Right forelimb (tissue), 1 donor: ENCODE measurements at regions not wholly inside any gene's neighbourhood (a gene's known extent, or its start where the extent isn't known, plus 50 kb on each side); places are given as distances from the start of the nearest gene placed in this dataset.
"Not testable (repeated sequence)": the region's sequence is repeated elsewhere in the genome, so short reads cannot be mapped to it uniquely, and the experiment has no call there.

Experiments used
- DNase-seq: peaks from one replicate; pipeline ENCODE4 v3.0.0-alpha.2; 2018

GRCh38 chr9:720239-720881 is 121.1 kb upstream of the DMRT1 start:
- no peak for DNase-seq

GRCh38 chr9:722388-722980 is 119.0 kb upstream of the DMRT1 start:
- DNase-seq, result no peak

- DNase-seq, result not testable (repeated sequence)
Observed at GRCh38 chr9:724461-724860, 117.0 kb upstream of the DMRT1 start.

GRCh38 chr9:726005-726404 is 115.5 kb upstream of the DMRT1 start:
- no peak for DNase-seq

- no peak for DNase-seq
Observed at GRCh38 chr9:727767-728166, 113.7 kb upstream of the DMRT1 start.

DNA sequence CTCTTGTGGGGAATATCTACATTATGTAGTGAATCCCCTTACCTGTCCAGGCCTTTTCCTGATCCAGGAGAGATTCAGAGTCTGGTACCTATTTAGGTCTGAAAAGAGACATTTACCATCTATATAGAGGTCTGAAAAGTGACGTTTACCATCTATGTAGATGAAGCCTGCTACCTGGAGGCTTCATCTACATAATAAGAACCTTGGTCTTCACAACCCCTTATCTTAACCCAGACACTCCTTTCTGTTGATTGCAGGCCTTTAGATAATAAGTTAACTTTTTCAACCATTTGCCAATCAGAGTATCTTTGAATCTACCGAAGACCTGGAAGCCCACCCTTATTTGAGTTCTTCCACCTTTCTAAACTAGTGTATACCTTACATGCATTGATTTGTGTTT is 113.0 kb upstream of the DMRT1 start:
- DNase-seq, result no peak

DNA sequence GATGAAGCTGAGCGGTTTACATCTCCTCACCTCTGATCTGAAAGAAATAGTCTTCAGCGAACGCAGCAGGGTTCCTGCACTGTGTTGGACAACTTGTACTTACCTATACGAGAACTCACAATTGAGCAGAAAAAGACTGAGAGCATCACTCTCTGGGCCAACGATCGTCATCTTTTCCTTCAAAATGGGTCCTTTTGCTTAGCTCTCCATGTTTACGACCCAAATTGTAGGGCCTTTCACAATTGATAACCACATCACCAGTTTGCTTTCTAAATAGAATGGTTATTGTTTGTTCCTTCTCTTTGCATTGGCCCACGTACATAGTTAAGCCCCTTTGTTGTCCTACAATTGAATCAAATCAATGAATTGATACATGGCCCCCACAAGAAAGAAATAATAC is 110.0 kb upstream of the DMRT1 start:
- no peak for DNase-seq

GRCh38 chr9:734831-735511 is 106.5 kb upstream of the DMRT1 start:
- peak; percentile 71 for DNase-seq

DNA sequence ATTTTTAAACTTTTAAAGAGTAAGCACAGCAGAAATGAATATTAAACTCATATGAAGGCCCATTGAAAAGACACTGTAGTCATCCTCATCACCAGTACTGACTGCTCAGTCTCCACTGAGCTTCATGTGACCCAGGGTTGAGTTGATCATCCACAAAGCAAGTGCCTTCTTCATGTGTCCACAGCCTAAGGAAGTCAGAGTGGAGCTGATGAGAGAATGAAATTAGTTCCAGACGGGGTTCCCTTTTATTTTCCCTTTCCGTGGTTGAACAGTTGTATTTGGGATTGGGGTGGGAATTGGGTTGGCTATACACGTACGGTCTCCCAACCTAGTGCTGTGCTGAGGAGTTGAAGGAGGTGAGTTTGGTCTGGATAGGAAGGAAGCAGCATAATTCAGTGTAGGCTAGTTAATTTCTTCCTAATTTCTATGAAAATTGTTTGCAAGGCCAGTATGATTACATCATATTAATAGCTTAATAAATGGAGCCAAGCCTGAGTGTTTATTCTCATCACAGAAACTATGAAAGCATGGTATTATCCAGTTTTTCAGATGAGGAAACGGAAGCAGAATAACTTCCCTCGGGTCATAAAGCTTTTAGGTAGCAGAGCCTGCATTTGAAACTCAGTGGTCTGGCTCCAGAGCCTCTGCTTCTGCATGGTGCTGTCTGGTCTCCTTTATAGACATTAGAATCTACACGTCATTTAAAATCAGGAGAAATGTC is 103.9 kb upstream of the DMRT1 start:
- DNase-seq, result no peak

DNA sequence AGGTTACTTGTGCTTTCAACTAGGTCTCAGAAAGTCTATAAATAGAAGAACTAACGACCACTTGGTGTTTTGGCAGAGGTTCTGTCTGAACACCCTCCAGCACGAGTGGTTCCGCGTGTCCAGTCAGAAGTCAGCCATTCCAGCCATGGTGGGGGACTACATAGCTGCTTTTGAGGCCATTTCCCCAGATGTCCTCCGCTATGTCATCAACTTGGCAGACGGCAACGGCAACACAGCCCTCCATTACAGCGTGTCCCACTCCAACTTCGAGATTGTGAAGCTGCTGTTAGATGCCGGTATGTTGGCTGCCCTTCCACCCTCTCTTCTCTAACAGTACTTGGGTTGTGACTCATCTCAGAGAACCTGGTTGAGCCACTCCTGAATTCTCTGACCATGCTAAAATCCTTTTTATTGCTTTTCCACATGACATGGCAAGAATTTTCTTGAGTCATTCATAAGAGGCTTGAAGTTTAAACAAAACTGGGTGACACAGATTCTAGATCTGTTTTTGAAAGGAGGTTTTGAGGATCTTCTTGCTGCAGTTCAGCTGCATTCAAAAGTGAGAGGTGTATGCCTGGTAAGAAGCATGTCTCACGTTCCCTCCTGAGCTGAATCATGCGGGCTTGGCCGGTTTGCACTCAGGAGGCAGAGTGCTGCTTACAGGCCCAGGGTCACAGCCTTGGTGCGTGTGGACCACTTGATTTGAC is 103.1 kb upstream of the DMRT1 start:
- DNase-seq, result no peak

DNA sequence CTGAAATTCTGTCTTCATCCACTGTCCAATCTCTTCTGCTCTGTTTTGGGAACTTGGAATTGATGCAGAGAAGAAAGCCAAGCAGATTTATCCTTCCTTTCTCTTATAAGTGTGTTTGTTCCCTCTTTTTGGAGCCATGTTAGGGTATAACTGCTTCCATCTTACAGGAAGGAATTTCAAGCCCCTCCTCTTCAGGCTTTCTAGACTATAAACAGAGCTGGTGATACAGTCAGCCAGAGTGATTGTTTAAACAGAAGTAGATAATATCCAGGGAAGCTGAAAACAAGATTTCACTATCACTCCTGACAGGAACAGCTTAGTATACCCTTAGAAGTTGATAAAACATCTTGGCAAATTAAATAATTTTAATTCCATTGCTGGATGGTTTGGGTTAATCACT is 102.1 kb upstream of the DMRT1 start:
- no peak for DNase-seq

GRCh38 chr9:740221-740620 is 101.3 kb upstream of the DMRT1 start:
- no peak for DNase-seq

DNA sequence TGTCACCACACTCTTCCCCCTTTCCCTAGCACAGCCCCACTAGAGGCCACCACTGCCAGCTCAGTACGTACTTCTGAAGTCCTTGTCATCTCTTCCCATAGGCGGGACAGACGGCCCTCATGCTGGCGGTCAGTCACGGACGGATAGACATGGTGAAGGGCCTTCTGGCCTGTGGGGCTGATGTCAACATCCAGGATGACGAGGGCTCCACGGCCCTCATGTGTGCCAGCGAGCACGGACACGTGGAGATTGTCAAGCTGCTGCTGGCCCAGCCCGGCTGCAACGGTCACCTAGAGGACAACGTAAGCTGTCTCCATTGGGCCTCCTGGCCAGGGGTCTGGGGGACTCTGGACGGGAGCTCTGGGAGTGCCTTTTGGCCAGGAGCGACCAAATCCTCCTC is 99.4 kb upstream of the DMRT1 start:
- no peak for DNase-seq

GRCh38 chr9:742914-743589 is 98.4 kb upstream of the DMRT1 start:
- no peak for DNase-seq

DNA sequence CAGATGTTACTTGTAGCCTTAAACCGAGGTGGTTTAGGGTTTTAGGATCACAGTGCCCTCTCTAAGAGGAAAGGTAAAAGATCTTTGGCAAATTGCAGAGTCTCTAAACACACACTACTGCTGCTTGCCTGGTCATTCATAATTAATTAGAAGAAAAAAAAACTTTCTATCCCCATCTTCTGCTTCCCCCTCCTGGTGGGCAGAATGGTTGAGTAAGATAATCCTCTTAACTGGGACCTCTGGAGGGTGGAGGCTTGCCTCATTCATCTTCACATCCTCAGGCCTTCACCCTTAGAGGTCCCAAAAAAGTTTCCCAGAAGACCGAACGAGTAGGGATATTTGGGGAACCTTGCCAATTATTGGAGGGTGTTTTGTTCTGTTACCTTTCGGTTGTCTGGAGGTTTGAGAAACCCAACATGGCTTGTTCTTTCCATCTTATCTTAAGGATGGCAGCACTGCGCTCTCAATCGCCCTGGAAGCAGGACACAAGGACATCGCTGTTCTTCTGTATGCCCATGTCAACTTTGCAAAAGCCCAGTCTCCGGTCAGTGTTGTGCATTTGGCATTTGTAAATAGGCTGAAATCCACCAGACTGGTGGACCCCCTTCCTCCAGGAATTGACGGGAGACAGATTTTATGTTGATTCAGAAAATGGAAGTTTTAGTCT is 97.3 kb upstream of the DMRT1 start:
- DNase-seq, result no peak

DNA sequence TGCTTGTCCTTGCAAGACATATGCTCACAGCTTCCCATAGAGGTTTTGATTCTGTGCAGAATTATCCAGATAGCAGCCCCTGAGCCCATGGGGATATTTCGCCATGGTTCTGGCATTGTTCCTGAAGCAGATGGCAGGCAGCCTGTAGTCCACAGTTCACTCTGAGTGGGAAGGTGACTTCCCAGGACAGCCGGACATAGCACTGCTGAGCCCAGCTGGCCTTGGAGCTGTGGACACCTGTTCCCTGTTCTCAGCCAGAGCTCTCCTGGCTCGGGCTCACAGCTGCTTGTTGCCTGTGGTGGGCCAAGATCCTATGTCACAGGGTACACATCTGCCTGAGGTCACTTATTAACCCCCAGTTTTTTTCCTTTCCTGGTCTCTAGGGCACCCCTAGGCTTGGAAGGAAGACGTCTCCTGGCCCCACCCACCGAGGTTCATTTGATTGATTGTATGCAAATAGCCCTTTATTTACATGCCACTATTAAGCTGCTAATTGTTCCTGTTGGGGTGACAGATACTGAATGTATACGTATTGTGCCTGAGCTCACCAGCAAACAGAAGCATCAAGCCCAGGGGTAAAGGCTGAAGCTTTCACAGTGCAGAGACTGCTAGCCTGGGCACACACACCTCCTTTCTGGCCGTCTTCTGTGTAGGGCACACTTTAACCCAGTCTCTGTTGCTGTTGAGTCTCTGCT is 96.6 kb upstream of the DMRT1 start:
- peak; percentile 83 for DNase-seq

- DNase-seq, result no peak
Observed at GRCh38 chr9:745761-746380, 95.6 kb upstream of the DMRT1 start.

DNA sequence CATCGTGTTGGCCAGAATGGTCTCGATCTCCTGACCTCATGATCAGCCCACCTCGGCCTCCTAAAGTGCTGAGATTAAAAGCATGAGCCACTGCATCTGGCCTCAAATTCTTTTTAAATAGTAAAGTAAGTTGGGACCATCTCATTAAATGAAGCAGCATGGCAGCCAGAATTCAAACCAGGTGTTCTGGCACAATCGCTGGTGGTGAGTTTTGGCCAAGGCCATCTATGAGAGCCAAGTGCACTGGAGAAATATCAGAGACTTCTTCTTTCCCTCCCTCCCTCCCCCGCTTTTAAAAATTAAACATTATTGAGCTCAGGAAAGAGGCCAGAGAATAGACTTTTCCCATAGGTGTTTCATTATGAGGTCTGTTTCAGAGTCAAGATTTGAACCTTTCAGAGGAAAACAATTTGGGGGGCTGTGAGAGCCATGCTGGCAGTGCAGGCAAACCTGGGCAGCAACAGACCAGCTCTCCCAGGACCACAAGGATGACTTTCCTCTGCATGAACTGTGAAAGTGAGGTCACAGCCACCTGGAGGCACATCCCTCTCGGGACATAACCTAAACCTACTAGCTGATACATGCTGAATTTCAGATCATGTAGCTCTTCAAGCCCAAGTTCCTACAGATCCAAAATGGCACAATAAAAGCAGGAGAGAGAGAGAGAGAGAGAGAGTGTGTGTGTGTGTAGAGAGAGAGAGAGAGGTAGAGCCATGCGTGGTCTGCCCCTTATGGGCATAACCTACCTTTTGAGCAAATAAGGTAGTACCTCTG is 94.6 kb upstream of the DMRT1 start:
- DNase-seq, result no peak

DNA sequence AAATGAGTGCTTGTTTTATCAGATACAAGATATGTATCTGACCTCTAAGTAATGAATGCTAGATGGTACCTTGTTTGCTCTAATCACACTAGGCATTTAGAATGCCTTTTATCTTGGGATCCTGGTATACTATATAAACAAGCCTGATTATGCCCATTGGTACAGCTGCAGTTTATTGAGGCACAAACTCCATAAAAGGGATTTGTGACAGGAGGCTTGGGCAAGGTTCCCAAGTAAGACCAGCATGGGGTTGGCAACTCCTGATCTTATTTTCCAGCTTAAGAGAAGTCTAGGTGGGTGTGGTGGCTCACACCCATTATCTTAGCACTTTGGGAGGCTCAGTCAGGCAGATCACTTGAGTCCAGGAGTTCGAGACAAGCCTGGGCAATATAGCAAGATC is 93.9 kb upstream of the DMRT1 start:
- DNase-seq, result no peak

DNA sequence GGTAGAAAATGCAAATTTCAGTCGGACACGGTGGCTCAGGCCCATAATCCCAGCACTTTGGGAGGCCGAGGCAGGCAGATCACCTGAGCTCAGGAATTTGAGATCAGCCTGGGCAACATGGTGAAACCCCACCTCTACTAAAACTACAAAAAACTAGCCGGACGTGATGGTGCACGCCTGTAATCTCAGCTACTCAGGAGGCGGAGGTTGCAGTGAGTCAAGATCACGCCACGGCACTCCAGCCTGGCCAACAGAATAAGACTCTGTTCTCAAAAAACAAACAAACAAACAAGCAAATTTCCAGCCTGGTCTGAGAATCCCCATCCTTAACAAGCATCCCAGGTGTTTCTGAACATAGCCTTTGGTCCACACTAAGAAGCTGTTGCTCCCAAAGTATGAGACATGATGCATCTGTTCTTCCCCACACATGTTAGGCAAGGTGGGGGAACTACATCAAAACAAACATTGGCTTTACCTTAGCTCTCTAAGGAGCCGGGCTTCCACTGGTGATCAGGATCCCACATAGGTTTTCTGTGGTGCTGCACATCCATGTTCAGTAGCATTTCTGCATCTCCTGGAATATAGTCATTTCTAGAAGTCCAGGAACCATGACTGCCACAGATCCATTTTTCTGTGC is 92.5 kb upstream of the DMRT1 start:
- DNase-seq, result no peak
